ENCODE measurements at regions not wholly inside any gene's neighbourhood (a gene's known extent, or its start where the extent isn't known, plus 50 kb on each side); places are given as distances from the start of the nearest gene placed in this dataset.

DNA sequence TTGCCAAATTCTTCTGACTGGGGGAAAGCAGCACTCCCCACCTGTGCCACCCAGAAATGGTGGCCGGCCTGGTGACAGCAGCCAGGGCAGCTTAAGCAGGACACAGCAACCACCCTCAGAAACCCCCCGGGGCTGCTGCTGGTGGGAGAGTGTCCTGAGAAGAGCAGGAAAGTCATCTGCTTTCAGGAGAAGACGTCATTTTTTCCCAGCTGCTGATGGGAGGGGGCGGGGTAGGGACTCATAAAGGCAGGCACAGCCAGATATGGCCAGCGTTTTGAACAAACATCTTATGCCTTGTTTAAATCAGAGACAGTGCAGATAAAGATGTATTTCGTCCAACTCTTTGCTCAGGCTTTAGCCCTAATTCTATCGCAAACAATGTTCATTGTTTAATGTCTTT, 139.5 kb downstream of the LRRC30 start:
- Mint-ChIP-seq H3K27ac (ENCODE audit: unreplicated experiment) (peak overlapping the region; percentile 98), H3K4me1 (ENCODE audit: unreplicated experiment) (peaks cover 64% of the 10 kb centered on the region), H3K9me3 (ENCODE audit: unreplicated experiment) (no peaks in the 10 kb centered on the region), H3K27me3 (ENCODE audit: unreplicated experiment) (peaks cover 2% of the 10 kb centered on the region), H3K36me3 (ENCODE audit: low read depth, unreplicated experiment) (no peaks in the 10 kb centered on the region), H3K4me3 (ENCODE audit: unreplicated experiment) (peak overlapping the region; percentile 27)
- peak; percentile 27 for DNase-seq (ENCODE audit: low spot score)
- TF ChIP-seq, protein P1, sequence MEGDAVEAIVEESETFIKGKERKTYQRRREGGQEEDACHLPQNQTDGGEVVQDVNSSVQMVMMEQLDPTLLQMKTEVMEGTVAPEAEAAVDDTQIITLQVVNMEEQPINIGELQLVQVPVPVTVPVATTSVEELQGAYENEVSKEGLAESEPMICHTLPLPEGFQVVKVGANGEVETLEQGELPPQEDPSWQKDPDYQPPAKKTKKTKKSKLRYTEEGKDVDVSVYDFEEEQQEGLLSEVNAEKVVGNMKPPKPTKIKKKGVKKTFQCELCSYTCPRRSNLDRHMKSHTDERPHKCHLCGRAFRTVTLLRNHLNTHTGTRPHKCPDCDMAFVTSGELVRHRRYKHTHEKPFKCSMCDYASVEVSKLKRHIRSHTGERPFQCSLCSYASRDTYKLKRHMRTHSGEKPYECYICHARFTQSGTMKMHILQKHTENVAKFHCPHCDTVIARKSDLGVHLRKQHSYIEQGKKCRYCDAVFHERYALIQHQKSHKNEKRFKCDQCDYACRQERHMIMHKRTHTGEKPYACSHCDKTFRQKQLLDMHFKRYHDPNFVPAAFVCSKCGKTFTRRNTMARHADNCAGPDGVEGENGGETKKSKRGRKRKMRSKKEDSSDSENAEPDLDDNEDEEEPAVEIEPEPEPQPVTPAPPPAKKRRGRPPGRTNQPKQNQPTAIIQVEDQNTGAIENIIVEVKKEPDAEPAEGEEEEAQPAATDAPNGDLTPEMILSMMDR (IDR thresholded peaks at IDR 0.05; ENCODE audit: unreplicated experiment) = no peak

DNA sequence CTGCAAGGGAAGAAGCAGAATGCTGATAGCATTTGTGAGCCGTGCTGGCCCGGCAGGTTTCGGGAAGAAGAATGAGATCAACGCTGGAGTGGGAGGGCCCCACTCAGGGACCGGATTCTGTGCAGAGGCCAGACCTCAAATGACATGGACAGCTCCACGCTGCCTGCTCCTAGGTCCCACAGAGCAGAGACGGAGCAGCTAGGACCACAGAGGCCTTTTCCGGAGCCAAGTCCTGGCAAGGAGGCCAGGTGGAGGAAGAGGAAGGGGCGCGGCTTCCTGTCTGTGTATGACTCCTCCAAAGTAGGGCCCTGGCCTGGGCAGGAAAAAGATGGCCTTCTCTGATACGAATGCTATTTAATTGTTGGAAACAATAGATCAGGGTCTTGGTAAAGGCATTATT, 139.9 kb downstream of the LRRC30 start:
- peak; percentile 64 for DNase-seq (ENCODE audit: low spot score)
- no peaks in the 10 kb centered on the region for H3K36me3 Mint-ChIP-seq (ENCODE audit: low read depth, unreplicated experiment)
- peak overlapping the region; percentile 98 for H3K27ac Mint-ChIP-seq (ENCODE audit: unreplicated experiment)
- peak overlapping the region; percentile 27 for H3K4me3 Mint-ChIP-seq (ENCODE audit: unreplicated experiment)
- TF ChIP-seq, protein P1 (IDR thresholded peaks at IDR 0.05; ENCODE audit: unreplicated experiment) = no peak
- no peaks in the 10 kb centered on the region for H3K9me3 Mint-ChIP-seq (ENCODE audit: unreplicated experiment)
- H3K4me1 Mint-ChIP-seq (ENCODE audit: unreplicated experiment) = peaks cover 62% of the 10 kb centered on the region
- H3K27me3 Mint-ChIP-seq (ENCODE audit: unreplicated experiment) = peaks cover 2% of the 10 kb centered on the region

DNA sequence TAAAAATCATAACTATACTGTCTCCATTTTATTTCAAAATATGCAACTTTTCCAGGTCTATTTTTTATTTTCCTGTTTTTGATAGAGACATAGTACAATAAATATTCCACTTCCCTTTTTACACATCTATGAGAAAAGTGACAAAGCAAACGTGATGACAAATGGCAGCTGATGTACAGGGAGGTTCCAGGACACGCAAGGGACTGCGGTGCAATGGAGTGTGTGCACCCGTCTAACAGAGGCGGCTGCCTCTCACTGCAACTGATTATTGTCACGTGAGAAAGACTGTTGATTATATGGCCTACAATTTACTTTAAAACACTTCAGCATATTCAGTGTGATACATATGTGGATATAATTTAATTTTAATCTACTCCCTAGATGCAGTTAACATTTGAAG, 142.6 kb downstream of the LRRC30 start:
- peak overlapping the region; percentile 48 for H3K27ac Mint-ChIP-seq (ENCODE audit: unreplicated experiment)
- H3K9me3 Mint-ChIP-seq (ENCODE audit: unreplicated experiment) = no peaks in the 10 kb centered on the region
- H3K4me1 Mint-ChIP-seq (ENCODE audit: unreplicated experiment) = peaks cover 42% of the 10 kb centered on the region
- peaks cover 3% of the 10 kb centered on the region for H3K36me3 Mint-ChIP-seq (ENCODE audit: low read depth, unreplicated experiment)
- H3K27me3 Mint-ChIP-seq (ENCODE audit: unreplicated experiment) = peaks cover 2% of the 10 kb centered on the region
- DNase-seq (ENCODE audit: low spot score) = no peak
- no peak overlapping the region for H3K4me3 Mint-ChIP-seq (ENCODE audit: unreplicated experiment)
- TF ChIP-seq, protein P1 (IDR thresholded peaks at IDR 0.05; ENCODE audit: unreplicated experiment) = no peak

DNA sequence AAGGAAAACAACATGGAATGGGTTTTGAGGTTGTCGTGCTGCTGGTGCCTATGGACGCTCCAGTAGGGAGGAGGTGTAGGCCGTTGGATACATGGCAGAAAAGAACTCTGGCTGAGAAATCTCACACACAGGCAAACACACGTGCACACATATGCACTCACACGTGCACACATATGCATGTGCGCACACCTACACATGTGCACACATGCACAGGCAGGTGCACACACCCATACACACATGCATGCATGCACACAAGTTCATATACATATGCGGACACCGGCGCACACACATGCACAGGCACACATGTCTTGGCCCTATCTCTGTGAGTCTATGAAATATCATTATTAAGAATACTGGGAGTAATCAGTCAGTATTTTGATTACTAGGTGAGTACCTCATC, 150.4 kb downstream of the LRRC30 start:
- TF ChIP-seq, protein P1 (IDR thresholded peaks at IDR 0.05; ENCODE audit: unreplicated experiment) = no peak
- Mint-ChIP-seq H3K27me3 (ENCODE audit: unreplicated experiment) (peaks cover 5% of the 10 kb centered on the region), H3K36me3 (ENCODE audit: low read depth, unreplicated experiment) (peaks cover 3% of the 10 kb centered on the region), H3K4me1 (ENCODE audit: unreplicated experiment) (peaks cover 30% of the 10 kb centered on the region), H3K4me3 (ENCODE audit: unreplicated experiment) (no peak overlapping the region), H3K27ac (ENCODE audit: unreplicated experiment) (no peak overlapping the region), H3K9me3 (ENCODE audit: unreplicated experiment) (no peaks in the 10 kb centered on the region)
- DNase-seq (ENCODE audit: low spot score) = no peak

DNA sequence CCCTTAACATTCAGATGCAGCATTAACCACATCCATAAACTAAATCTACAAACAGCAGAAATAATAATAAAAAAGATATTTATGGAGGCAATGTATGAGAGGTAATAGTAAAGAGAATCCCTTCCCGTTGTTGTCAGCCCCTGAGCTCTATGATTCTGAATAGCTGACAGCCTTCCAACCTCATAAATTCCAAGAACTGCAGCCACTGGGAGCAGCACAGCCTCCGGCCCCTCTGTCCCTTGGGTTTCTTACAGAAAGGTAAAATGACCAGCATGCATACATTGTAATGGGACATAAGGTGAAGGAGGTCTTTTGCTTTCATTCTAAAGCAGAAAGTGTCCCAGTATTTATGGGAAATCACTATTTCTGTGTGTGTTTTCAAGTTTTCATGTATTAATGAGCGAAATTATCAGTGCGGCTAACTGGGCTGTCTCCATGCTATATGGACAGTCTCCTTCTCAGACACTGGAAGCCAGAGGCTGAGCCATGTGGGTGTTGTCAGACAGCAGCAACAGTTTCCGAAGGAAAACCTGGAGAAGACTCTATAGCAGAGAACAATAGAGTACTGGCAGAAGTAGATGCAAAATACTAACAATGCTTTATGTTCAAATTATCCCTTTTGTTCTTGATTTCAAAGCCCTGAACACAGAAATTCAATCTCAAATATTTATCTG, 151.6 kb downstream of the LRRC30 start:
- no peak overlapping the region for H3K4me3 Mint-ChIP-seq (ENCODE audit: unreplicated experiment)
- peak overlapping the region; percentile 53 for H3K27ac Mint-ChIP-seq (ENCODE audit: unreplicated experiment)
- TF ChIP-seq, protein P1 (IDR thresholded peaks at IDR 0.05; ENCODE audit: unreplicated experiment) = no peak

More for the DNA sequence above, 151.6 kb downstream of the LRRC30 start:
- H3K36me3 Mint-ChIP-seq (ENCODE audit: low read depth, unreplicated experiment) = no peaks in the 10 kb centered on the region
- H3K27me3 Mint-ChIP-seq (ENCODE audit: unreplicated experiment) = peaks cover 5% of the 10 kb centered on the region
- peaks cover 30% of the 10 kb centered on the region for H3K4me1 Mint-ChIP-seq (ENCODE audit: unreplicated experiment)
- no peaks in the 10 kb centered on the region for H3K9me3 Mint-ChIP-seq (ENCODE audit: unreplicated experiment)
- no peak for DNase-seq (ENCODE audit: low spot score)

Data from endothelial cell (in vitro differentiated cells).